NB4 (cell line): ENCODE measurements at regions not wholly inside any gene's neighbourhood (a gene's known extent, or its start where the extent isn't known, plus 50 kb on each side); places are given as distances from the start of the nearest gene placed in this dataset.

Experiments used
- DNase-seq: peaks from one replicate; pipeline ENCODE4 v3.0.0; 2010; ENCODE audit warnings: low read depth
- H3K4me3 ChIP-seq: one replicate; pipeline ENCODE4 v1.5.1; 2011; ENCODE audit warnings: mild to moderate bottlenecking, low read depth, low read length, moderate library complexity
- CTCF ChIP-seq: IDR thresholded peaks from one replicate; pipeline ENCODE4 v1.5.1; 2012; ENCODE audit warnings: low read depth, low read length
- MAX ChIP-seq: IDR thresholded peaks from 2 replicates; pipeline ENCODE4 v1.6.1; 2011; ENCODE audit warnings: low read depth, low read length
- MYC ChIP-seq: IDR thresholded peaks from 2 replicates; pipeline ENCODE4 v1.6.1; 2011; ENCODE audit warnings: low read depth, low read length
- POLR2A ChIP-seq: IDR thresholded peaks from 2 replicates; pipeline ENCODE4 v1.6.1; 2011; ENCODE audit warnings: mild to moderate bottlenecking; ENCODE audit not compliant: insufficient read length; ENCODE audit errors: extremely low read depth

GRCh38 chr6:74798302-74798701 lies 407.6 kb downstream of the COL12A1 start:
- no peak overlapping the region for H3K4me3 ChIP-seq
- TF ChIP-seq MYC (no peak), MAX (no peak), CTCF (no peak)
- peak; percentile 31 for DNase-seq

GRCh38 chr6:74785236-74785635 lies 420.6 kb downstream of the COL12A1 start:
- no peak overlapping the region for H3K4me3 ChIP-seq
- no peak for TF ChIP-seq MAX
- no peak for TF ChIP-seq CTCF
- no peak for TF ChIP-seq MYC
- TF ChIP-seq POLR2A: no peak
- no peak for DNase-seq

GRCh38 chr6:74782346-74782745 lies 423.5 kb downstream of the COL12A1 start:
- no peak overlapping the region for H3K4me3 ChIP-seq

GRCh38 chr6:74780831-74781230 lies 425.0 kb downstream of the COL12A1 start:
- H3K4me3 ChIP-seq: no peak overlapping the region
- DNase-seq: no peak
- TF ChIP-seq POLR2A (no peak), MAX (no peak), CTCF (no peak), MYC (no peak)

More at GRCh38 chr6:74782346-74782745, 423.5 kb downstream of the COL12A1 start:
- DNase-seq: no peak
- TF ChIP-seq MYC (no peak), POLR2A (no peak), CTCF (no peak), MAX (no peak)

- no peak overlapping the region for H3K4me3 ChIP-seq
- TF ChIP-seq MAX: no peak
- no peak for TF ChIP-seq MYC
- TF ChIP-seq CTCF: no peak
- TF ChIP-seq POLR2A: no peak
- DNase-seq: no peak
Observed at GRCh38 chr6:74768738-74769137, 437.1 kb downstream of the COL12A1 start.

- no peak overlapping the region for H3K4me3 ChIP-seq
- DNase-seq: no peak
- TF ChIP-seq CTCF (no peak), MYC (no peak), MAX (no peak), POLR2A (no peak)
Observed at GRCh38 chr6:74768120-74768519, 437.7 kb downstream of the COL12A1 start.
